PC-9 (cell line): ENCODE measurements at regions not wholly inside any gene's neighbourhood (a gene's known extent, or its start where the extent isn't known, plus 50 kb on each side); places are given as distances from the start of the nearest gene placed in this dataset.

Experiments used
- BruUV-seq: library from RNA; stranded (reverse); fragments of 400-500 nt; replicated peaks from 2 replicates; lab custom pipeline; 2021; lab: Mats Ljungman, UMichigan
- CTCF ChIA-PET: fragments of 300-600 bp; sonication (Branson Sonifier 250); formaldehyde crosslinking; loops from one replicate; lab custom pipeline; 2022; ENCODE audit warnings: antibody characterized with exemption; lab: Charles Lee
- POLR2A ChIA-PET: fragments of 300-600 bp; sonication (Branson Sonifier 250); formaldehyde crosslinking; loops from one replicate; lab custom pipeline; 2022; ENCODE audit warnings: antibody characterized with exemption; ENCODE audit not compliant: unreplicated experiment; lab: Charles Lee
- DNase-seq, 2 experiments: peaks; one replicate each; pipeline versions ENCODE4 v3.0.0 to v3.0.0-alpha.2; 2015 to 2022; ENCODE audit warnings: mixed read lengths in 1 of 2
- H2AFZ ChIP-seq: fragments of 200-600 bp; sonication (generic); 2 replicates; pipeline ENCODE4 v1.8.1; 2017; ENCODE audit warnings: antibody characterized with exemption
- H3F3A ChIP-seq: fragments of 200-600 bp; sonication (generic); 2 replicates; pipeline ENCODE4 v1.8.1; 2017; ENCODE audit warnings: antibody characterized with exemption, mild to moderate bottlenecking, low read depth; ENCODE audit not compliant: insufficient read depth
- H3K27ac ChIP-seq: fragments of 200-600 bp; sonication (generic); 2 replicates; pipeline ENCODE4 v1.6.1; 2016; ENCODE audit warnings: mixed run types
- H3K27me3 ChIP-seq: fragments of 200-600 bp; sonication (generic); 2 replicates; pipeline ENCODE4 v1.6.1; 2016; ENCODE audit warnings: low read depth, mixed run types; ENCODE audit not compliant: insufficient read depth
- H3K36me3 ChIP-seq: fragments of 200-600 bp; sonication (generic); 2 replicates; pipeline ENCODE4 v1.6.1; 2016; ENCODE audit warnings: low read depth, mixed run types
- H3K4me1 ChIP-seq: fragments of 200-600 bp; sonication (generic); replicated peaks from 2 replicates; pipeline ENCODE4 v1.6.1; 2016; ENCODE audit warnings: mixed run types; ENCODE audit not compliant: insufficient read depth
- H3K4me2 ChIP-seq: fragments of 200-600 bp; sonication (generic); 2 replicates; pipeline ENCODE4 v1.6.1; 2017; ENCODE audit warnings: mixed run types
- H3K4me3 ChIP-seq: fragments of 200-600 bp; sonication (generic); 2 replicates; pipeline ENCODE4 v1.6.1; 2016; ENCODE audit warnings: mixed run types
- H3K79me2 ChIP-seq: fragments of 200-600 bp; sonication (generic); 2 replicates; pipeline ENCODE4 v1.6.1; 2017; ENCODE audit warnings: low read depth, mixed run types
- H3K9me2 ChIP-seq: fragments of 200-600 bp; sonication (generic); 2 replicates; pipeline ENCODE4 v1.8.1; 2017; ENCODE audit warnings: mild to moderate bottlenecking; ENCODE audit not compliant: insufficient read depth
- H3K9me3 ChIP-seq: fragments of 200-600 bp; sonication (generic); 2 replicates; pipeline ENCODE4 v1.8.1; 2016; ENCODE audit warnings: low read depth; ENCODE audit not compliant: insufficient read depth
- H4K20me1 ChIP-seq: fragments of 200-600 bp; sonication (generic); 2 replicates; pipeline ENCODE4 v1.8.1; 2017; ENCODE audit not compliant: insufficient read depth
- CTCF ChIP-seq: fragments of 200-600 bp; sonication (generic); conservative IDR thresholded peaks from 2 replicates; pipeline ENCODE4 v1.6.1; 2017; ENCODE audit warnings: mixed run types, antibody characterized with exemption, mild to moderate bottlenecking, moderate library complexity
- EZH2 ChIP-seq: fragments of 200-600 bp; sonication (generic); IDR thresholded peaks from 2 replicates; pipeline ENCODE4 v1.8.0; 2017; ENCODE audit warnings: antibody characterized with exemption, low read depth
- intact Hi-C: fragments of 100-400 bp; cut with micrococcal nuclease; formaldehyde crosslinking; loops from one replicate; pipeline ENCODE4 v1.10.0; 2022; ENCODE audit not compliant: unreplicated experiment

DNA sequence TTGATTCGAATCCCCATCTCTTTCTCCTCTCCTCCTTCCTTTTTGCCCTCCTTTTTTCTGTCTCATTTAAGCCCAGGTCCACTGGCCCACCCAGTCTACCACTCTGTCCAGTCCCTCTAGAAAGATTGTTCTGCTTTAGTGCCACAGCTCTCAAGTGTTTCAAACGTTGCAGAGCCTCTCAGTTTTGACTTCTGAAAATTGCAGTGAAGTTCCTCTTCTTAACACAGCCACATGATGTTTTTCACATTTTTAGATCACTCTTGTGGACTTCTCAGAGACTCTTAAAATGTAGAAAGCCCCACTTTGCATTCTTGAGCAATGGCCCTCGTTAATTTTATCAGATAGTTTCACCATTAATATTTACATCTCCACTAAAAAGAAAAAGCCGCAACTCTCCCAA is 253.1 kb downstream of the HAPSTR1 start:
- intact Hi-C loops: no loop called here
- H3K27me3 ChIP-seq: peaks cover 42% of the 10 kb centered on the region

GRCh38 chr16:9345046-9345445 is 253.6 kb downstream of the HAPSTR1 start:
- Histone ChIP-seq H2AFZ (no peak overlapping the region), H3K36me3 (no peaks in the 10 kb centered on the region), H3K27me3 (peaks cover 42% of the 10 kb centered on the region), H4K20me1 (no peaks in the 10 kb centered on the region), H3K9me2 (no peaks in the 10 kb centered on the region), H3K9me3 (no peaks in the 10 kb centered on the region; the same call in 1 of the 2 replicates), H3K4me3 (no peak overlapping the region), H3F3A (no peaks in the 10 kb centered on the region), H3K4me2 (no peak overlapping the region), H3K79me2 (no peaks in the 10 kb centered on the region), H3K4me1 (no peaks in the 10 kb centered on the region), H3K27ac (no peak overlapping the region)
- ChIA-PET POLR2A (no interaction called here), CTCF (no interaction called here)
- BruUV-seq: no TSS peak
- intact Hi-C loops: no loop called here
- no peak for DNase-seq
- TF ChIP-seq CTCF (no peak), EZH2 (no peak)

More for the DNA sequence above, 253.1 kb downstream of the HAPSTR1 start:
- no peak overlapping the region for H3K27ac ChIP-seq
- TF ChIP-seq CTCF: no peak
- TF ChIP-seq EZH2: no peak
- no peaks in the 10 kb centered on the region for H3K4me1 ChIP-seq
- no peaks in the 10 kb centered on the region for H3K79me2 ChIP-seq
- ChIA-PET CTCF (no interaction called here), POLR2A (no interaction called here)
- no peak overlapping the region for H2AFZ ChIP-seq
- no peak for DNase-seq
- H3K9me3 ChIP-seq: no peaks in the 10 kb centered on the region; the same call in 1 of the 2 replicates
- H3F3A ChIP-seq: no peaks in the 10 kb centered on the region
- no peaks in the 10 kb centered on the region for H3K36me3 ChIP-seq
- H3K9me2 ChIP-seq: no peaks in the 10 kb centered on the region
- H4K20me1 ChIP-seq: no peaks in the 10 kb centered on the region
- no TSS peak for BruUV-seq
- H3K4me2 ChIP-seq: no peak overlapping the region
- no peak overlapping the region for H3K4me3 ChIP-seq

- H3K27me3 ChIP-seq: peaks cover 40% of the 10 kb centered on the region
- no peak overlapping the region for H3K4me2 ChIP-seq
- ChIA-PET POLR2A (no interaction called here), CTCF (no interaction called here)
- no TSS peak for BruUV-seq
- H3K27ac ChIP-seq: no peak overlapping the region
- TF ChIP-seq EZH2 (no peak), CTCF (no peak)
- no peaks in the 10 kb centered on the region for H3K4me1 ChIP-seq
- no peak overlapping the region for H3K4me3 ChIP-seq
- DNase-seq: no peak
- H2AFZ ChIP-seq: no peak overlapping the region
- H3K9me3 ChIP-seq: no peaks in the 10 kb centered on the region; the same call in 1 of the 2 replicates
- no peaks in the 10 kb centered on the region for H4K20me1 ChIP-seq
- H3K36me3 ChIP-seq: no peaks in the 10 kb centered on the region
- H3K9me2 ChIP-seq: no peaks in the 10 kb centered on the region
- intact Hi-C loops: no loop called here
- no peaks in the 10 kb centered on the region for H3F3A ChIP-seq
- H3K79me2 ChIP-seq: no peaks in the 10 kb centered on the region
These were observed 254.4 kb downstream of the HAPSTR1 start for GRCh38 chr16:9345880-9346279.
